Occipital lobe (tissue), 1 donor: ENCODE measurements at regions not wholly inside any gene's neighbourhood (a gene's known extent, or its start where the extent isn't known, plus 50 kb on each side); places are given as distances from the start of the nearest gene placed in this dataset.
A peak's percentile ranks its signal among the peaks of the same experiment; 100 is the strongest.

Experiments
- DNase-seq: peaks from one replicate; lab custom pipeline; 2025; lab: John Stamatoyannopoulos, UW

DNA sequence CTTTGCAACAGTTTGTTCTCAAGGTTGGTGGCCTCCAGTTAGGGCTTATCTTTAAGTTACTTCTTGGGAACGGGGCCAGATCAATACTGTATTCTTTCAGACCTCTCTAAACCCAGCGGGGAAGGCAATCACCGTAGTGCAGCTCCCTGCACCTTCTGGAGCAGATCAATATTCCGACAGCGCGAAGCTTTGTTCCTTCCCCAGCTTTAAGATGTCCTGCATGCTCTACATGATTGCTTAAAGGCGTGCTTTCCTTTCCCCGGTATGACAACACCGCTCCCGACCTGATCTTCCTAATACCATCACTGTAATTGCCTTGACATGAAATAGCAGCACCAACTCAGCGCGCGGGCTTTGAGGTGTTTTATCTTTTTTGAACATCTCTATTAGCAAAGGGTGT, 755.2 kb downstream of the NR2F2 start:
- DNase-seq, result no peak

DNA sequence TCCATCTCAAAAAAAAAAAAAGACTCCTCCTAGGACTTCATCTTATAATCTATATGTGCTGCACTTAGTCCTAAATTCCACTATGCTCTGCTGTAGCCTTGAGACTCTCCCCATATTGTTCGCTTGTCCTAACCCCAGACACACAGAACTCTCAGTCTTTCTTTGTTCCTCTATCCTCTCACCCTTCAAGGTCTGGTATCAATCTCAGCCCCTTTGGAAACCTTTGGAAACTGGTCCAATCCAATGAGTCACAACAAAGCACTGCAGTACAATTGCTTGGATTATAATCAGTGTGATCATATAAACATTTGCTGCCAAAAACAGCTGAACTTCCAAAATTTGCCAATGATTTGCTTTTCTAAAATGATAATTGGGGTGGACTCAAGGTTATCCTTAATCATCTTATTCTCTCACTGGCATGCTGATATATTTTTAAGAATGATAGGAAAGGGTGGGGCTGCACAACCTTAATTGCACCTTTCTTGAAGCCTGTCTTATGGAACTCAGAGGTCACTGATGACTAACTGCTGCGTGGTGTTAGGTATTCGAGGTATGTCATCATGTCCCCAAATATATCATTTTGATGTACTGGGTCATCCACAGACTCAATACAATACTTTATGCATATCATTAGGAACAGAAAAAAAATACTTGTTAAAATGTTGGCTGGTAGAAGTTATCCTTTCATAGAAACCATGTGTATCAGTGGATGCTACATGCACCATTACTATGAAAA, 756.7 kb downstream of the NR2F2 start:
- no peak for DNase-seq

DNA sequence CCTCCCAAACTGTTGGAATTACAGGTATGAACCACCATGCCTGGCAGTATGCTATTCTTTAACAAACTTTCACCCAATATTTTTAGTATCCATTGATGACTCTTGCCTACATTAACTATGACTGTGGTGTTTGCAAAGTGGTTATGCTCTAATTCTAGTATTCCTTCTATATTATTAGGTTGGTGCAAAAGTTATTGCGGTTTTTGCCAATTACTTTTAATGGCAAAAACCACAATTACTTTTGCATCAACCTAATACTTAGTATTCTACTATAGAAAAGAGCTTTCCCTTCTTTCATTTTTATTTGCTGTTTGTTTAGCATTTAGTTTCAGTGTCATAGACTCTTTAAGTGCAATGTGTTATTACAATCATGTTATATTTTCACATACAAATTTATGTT, 760.6 kb downstream of the NR2F2 start:
- no peak for DNase-seq

DNA sequence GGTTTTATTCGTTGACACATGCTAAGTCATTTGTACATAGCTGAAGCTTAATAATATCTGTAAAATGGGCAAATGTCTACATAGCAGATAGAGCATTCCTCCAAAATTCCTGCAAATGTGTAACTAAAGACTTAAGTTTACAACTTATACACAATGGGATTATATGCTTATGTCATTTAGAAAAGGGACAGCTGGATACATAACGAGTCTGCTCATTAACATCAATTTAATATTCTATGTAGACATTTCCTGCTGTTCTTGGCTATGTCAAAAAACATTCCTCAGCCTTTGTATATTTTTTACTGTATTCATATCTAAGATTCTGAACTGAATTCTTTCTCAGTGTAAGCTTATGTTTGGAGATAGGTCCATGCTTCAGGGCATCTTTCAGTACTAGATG, 762.2 kb downstream of the NR2F2 start:
- no peak for DNase-seq

DNA sequence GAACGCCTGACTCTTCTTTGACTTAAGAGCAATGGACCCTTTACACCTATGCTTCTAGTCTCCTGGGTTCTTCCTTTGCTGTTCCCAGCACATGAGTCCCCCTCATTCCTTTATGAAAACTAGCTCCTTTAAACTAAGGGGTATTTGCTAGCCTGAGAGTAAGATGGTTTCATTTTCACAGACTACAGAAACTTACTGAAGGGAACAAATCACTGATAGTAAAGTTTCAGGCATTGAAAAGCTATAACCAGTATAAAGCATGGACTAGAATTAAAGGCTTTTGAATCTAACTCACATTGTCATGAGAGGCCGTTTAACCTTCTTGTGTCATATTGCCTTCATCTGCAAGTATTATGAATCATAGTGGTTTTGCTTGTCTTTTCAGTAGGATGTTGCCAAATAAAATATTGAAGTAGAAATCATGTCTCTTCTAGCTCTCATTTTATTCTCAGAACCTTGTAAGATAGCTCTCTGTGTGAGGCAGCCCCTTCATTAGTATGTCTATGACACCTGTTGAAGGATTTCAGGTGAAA, 765.9 kb downstream of the NR2F2 start:
- DNase-seq, result no peak

DNA sequence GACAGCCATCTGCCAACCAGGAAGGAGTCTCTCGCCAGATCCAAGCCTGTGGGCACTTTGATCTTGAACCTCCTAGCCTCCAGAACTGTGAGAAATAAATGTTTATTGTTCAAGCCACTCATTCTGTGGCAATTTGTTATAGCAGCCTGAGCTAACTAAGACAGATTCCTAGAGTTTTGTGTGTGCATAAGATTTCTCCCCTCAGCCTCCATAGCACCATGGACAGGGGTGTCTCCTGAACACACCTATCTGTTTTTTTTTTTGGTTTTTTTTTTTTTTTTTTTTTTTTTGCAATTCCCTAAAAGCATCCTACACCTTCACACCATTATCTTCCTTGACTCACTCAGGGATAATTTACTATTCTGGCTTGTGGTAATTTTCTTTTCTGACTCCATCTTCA, 768.5 kb downstream of the NR2F2 start:
- DNase-seq, result no peak

DNA sequence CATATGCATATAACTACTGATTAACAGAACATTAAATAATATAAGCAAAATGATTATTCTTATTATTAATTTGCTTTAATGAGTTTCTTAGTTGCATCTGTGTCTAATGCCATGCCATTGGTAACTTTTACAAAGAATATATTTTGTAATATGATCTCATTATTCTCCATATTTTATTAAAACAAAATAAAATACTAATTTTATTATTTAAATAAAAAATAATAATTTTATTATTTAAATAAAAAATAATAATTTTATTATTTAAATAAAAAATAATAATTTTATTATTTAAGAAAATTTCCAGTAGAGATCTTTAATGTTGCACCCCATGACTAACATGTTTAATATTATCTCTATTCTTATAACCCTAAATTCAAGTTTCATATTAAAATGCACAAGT, 771.1 kb downstream of the NR2F2 start:
- DNase-seq, result no peak

DNA sequence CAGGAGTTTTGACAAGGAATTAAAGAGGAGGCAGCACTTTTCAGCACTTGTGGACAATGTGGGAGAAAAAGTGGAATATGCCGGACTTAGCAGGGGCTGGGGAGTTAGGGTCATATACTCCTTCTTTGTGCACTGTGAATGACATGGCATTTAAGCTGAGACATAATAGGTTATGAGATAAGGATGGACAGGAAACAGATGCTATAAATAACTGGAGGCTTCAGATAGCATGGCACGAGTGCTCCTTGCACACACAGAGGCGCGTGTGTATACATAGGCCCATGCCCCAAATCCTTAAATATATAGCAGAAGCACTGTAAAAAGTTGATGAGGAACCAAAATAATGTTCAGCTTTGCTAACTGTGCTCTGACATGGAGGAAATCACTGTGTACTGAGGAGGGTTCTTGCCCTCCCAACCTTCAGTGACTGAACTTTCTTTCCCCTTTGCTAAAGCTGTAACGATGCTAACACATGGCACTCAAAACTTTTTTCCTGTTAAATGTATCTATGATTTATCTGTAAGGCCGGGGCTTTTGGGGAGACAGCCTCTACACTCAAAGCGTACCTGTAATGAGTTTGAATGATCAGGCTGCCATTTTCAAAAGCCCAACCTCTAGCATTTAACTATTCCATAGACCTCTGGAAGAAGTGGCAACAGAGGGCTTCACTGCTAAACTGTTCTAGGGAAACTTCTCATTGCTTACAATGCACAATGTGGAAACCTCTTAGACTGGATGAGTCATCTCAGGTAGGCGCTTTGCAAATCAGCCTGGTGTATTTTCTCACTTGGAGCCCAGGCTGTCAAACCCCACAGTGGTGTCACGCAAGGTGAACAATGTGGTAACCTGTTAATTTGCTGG, 784.6 kb downstream of the NR2F2 start:
- no peak for DNase-seq

DNA sequence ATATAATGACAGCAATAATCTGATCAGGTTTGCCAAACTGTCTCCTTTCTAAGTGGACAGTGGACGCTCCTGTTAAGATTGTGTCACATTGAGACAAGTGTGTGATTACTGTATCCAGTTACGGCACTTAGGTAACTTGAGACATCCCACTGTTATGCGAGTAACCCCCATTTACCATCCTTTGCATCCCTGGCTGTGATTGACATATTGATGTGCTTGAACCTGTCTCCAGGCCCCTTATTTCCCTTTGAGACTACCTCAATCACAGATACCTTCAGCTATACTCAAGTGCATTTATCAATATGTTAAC, 785.2 kb downstream of the NR2F2 start:
- no peak for DNase-seq

DNA sequence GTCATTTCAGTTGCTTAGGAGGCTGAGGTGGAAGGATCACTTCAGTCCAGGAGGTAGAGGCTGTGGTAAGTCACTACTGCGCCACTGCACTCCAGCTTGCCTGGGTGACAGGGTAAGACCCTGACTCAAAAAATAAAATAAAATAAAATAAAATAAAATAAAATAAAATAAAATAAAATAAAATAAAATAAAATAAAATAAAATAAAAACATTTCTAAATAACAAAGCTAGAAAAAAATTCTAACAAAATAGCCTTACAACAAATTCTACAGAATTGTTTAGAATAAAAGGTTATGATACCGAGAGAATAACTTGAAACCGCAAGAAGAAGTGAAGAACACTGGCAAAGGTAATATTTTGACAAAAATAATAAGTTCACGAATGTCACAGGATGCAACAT, 794.3 kb downstream of the NR2F2 start:
- DNase-seq, result no peak

DNA sequence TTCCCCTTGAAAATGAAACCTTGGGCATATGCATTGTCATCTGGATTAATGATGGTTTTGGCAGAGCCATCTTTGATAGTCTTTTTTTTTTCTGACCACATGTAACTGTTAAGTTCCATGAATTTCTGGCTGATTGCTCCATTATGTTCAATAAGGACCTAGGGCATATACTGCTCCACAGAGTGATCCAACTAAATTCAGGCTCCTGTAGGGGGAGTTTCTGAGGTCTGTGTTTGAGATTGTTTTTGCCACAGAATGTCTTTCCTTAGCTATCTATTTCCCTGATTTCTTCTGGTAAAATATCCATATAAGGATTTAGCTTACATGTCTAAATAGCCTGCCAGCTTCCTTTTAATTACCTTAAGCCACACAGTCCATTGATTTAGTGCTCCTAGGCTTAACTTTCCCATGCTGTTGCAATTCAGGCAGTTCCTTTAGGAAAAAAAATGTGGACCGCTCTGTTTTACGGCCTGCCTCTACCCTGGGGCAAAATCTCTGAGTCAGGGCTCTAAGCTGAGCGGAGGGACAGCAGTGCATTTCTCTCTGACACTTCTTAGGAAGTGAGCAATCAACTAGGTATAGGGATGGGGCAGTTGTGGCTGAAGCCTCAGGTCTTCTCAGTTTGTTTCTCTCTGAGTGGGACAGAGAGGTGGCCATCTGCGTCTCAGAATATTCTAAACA, 796.2 kb downstream of the NR2F2 start:
- DNase-seq, result no peak

DNA sequence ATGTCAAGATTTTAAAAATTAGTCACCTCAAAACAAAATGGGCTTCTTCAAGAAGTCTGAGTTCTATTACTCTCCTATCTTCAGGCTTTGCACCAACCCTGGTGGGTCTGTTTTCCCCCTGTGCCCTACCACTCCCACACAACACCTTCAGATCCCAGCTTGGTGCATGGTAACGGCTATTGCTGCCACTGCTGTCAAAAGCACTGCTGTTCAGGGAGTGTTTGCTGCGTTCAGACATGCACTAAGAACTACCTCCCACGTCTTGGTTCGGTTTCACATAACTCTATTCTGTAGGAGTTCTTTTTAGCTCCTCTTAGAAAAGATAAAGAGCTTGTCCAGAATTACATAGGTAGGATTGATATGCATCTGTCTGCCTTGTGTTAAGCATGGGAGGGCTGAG, 799.2 kb downstream of the NR2F2 start:
- peak; percentile 8 for DNase-seq

DNA sequence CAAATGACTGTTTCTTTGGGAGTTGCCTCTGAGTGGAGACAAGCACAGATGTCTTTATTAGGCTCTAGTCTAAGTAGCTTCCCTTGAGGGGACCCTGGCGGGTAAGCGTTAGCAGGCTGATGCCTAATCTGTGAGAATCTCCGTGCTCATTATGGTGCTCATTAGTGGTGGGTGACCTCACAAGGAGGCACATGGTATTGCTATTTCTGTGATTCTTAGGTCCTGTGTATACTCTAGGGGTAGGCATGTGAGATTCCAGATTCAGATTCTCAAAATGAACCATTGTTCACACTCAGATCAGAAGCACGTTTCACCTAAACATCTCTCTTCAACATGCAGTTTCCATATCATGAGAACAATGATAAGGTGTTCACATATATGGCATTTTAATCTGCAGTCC, 809.7 kb downstream of the NR2F2 start:
- no peak for DNase-seq

DNA sequence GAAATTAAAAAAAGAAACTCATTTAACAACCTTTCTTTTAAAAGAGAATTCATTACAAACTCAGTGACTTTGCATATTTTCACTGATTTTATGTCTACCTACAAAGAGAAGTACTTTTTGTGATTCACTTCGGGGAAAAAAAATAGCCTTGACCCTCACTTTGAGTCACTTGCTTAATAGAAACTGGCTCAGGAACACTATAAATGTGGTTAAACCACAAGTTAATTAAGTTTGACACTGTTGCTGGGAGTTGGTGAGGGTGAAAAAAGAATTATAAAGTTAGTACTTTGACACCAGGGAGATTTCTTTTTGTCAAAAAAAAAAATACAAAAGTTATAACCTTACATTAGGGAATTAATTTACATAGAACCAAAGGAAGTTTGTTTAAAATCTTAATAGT, 810.9 kb downstream of the NR2F2 start:
- no peak for DNase-seq

DNA sequence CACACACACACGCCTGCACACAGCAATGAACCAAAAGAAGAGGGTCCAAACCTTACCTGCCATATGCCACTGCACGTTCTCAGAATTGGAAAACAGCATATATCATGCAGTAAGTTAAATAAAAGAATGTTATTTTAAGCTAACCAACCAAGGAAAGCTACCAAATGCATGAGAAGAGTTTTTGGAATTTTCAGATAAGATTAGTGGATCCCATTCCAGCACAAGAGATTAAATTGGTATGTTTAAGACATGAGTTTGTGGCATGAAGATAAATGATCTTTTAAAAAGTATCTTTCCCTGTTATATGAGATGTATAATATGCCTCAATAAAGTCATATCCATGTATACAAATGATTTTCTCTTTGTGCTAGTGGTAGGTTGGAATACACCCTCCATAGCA, 811.4 kb downstream of the NR2F2 start:
- DNase-seq, result no peak

DNA sequence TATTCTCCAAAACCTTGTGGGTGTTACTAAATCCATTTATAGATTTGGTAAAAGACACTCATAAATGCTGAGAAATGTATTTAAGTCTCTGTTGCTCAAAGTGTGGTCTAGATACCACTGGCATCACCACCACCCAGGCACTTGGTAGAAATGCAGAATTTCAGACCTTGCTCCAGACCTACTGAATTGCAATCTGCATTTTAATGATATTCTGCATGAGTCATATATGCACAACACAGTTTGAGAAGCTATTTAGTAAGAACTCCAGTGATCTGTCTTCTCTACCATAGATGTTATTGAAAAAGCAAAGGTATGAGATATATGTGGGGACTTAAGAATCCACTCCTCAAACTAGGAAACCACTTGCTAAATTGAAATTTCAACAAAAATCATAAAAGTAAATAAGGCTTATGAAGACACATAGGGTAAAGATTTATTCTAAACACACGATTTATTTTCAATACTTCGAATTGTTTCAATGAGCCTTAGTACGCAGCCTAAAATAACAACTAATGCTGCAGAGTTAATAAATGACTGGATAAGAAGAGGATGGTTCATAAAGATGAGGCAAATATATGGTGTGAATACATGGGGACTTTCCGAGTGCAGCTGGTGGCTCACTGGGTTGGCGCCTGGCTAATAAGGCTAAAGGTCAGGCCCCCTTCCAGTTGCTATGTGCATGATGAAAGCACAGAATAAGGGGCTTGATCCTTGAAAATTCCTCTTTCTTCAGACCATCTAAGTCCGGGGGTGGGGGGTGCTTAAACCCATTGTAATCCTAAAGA, 813.3 kb downstream of the NR2F2 start:
- no peak for DNase-seq

DNA sequence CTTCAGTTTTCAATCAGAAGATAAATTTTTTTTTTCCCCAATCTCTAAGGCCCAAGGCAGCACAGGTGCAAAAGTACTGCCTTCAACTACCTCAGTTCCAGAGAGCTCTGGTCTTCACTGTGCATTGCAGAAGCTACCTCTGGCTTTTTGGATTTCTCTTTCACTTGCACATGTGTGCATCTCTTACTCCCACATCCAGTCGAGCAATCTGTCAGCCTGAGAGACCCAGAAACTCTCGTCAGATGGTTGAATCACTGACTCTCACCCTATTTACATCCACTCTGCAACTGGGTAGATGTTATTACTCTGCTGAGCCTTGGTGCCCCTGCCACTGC, 813.8 kb downstream of the NR2F2 start:
- no peak for DNase-seq

DNA sequence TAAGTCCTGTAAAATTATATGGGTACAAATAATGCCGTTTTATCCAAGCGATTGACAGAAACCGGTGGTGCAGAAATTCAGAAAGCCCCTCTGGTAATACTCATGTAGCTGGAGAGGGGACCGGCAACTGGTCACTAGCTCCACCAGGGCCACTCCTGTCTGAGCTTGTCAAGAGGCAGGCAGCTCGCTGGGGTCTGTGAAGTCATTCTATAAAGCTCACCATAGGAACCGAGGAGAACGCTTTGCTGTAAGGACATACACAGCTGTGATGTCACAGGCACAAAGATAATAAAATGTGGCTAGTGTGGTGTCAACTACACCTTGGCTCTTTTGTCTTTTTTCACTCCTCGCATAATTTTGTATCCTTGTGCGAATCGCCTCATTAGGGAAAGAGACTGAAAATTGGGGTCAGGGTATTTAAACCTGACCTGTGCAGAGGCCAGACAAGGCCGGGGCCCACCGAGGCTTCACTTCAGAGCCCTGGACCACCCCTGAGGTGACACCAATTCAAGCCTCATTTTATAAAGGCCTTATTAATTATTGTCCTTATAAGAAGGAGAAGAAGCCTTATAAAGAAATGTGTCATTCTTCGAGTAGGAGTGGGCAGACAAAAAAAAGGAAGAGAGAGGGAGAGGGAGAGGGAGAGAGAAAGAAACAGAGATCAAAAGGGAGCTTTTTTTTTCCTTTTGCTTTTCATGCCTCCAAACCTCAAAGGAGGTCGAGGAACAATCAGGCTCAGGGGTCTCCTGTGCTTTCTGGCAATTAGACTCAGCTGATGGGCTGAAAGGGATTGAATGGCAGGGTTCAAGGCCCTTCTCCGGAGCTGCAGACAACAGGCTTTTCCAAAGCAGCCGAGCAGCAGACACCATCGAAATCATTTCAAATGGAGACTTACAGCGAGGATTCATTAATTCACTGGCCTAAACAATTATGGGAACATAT, 813.3 kb upstream of the ARRDC4 start:
- no peak for DNase-seq

DNA sequence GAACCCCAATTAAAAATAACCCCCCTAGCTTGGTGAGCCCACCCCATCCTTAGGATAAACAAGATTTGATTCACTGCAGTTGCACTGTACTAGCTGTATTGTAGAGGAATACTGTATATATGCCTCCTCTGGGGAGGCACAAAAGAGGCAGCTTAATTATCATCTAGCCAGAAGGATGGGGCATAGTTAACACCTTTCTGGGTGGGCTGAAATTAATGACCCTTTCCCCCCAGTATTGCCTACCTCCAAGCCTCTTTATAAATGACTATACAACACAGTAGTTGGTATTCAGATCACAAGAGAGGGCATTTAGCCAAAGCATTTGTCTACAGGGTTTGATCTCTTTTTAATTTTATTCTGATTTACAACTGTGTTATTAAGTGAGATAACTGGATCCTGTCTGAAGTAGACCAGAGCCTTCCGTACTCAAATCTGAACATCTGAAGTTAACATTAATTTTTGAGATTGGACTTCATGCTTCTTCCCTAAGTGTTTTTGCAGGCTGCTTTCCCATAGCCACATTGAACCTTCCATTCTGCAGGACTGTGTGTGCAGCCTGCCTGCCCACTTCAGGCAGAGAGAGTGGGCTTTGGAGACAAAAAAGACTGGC, 807.0 kb upstream of the ARRDC4 start:
- no peak for DNase-seq

DNA sequence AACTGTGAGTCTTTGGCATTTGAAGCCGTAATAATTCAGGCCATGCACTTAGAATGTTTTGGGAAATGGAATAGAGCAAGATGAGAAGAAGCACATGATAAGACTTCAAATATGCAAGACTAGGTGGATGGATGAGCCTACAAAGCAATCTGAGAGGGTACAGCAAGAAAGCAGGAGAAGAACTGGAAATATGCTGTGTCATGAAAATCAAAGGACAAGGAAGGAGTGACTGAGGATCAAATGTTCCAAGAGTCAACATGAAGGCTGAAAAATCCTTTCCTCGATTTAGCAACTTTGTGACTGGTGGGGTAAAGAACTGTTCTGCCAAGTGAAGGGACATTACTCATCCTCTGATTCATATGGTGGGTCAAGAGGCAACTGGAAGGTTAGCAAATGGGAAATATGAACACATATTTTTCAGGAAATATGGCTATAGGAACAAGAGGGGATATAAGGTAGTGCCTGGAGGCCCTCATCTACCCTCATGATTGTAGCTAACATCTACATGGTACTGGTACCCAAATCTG, 803.7 kb upstream of the ARRDC4 start:
- DNase-seq, result no peak
